ENCODE measurements at regions not wholly inside any gene's neighbourhood (a gene's known extent, or its start where the extent isn't known, plus 50 kb on each side); places are given as distances from the start of the nearest gene placed in this dataset.

DNA sequence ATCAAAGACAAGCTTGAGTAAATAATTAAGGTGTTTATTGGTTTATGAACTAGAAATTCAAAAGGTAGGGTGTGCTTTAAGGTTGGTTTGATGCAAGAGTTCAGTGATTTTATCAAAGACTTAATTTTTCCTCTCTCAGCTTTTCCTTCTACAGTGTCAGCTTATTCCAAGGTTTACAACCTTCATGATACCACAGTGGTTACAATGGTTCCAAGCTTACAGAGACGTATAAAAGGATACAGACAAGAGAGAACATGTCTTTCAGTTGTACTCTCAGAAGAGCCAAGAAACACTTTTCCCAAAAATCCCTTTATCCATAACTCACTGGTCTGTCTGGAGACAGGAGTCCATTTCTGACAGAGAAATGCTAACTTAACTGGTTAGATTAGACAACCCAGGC, 93.5 kb upstream of the LOC128125822 start (continued):
- TF ChIP-seq BACH2 (CRISPR knock-in tag; IDR thresholded peaks at IDR 0.05; ENCODE audit: borderline replicate concordance) (no peak), CSDC2 (CRISPR knock-in tag; IDR thresholded peaks at IDR 0.05) (no peak)

DNA sequence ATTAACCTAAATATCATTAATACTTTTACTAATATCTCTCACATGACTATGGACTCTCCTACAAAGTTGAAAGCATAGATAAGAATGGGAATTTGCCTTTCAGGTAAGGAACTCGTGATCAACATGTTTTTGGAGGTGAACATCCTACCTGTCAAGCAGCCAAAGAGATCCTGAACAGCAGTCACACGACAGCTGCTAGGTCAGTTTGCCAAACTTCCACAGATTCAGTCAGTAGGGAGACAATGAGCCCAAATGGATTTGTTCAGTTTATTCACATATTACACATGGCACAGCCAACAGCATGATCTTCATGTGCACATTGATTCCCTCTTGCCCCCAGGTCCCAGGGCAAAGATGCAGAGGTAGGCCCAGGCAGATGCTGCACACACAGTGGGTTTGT, 86.1 kb upstream of the LOC128125822 start:
- TF ChIP-seq RARB (CRISPR knock-in tag; IDR thresholded peaks at IDR 0.05), result no peak
- TF ChIP-seq TCF4 (CRISPR knock-in tag; IDR thresholded peaks at IDR 0.05; ENCODE audit: borderline replicate concordance), result no peak
- ATAC-seq, result no peak

DNA sequence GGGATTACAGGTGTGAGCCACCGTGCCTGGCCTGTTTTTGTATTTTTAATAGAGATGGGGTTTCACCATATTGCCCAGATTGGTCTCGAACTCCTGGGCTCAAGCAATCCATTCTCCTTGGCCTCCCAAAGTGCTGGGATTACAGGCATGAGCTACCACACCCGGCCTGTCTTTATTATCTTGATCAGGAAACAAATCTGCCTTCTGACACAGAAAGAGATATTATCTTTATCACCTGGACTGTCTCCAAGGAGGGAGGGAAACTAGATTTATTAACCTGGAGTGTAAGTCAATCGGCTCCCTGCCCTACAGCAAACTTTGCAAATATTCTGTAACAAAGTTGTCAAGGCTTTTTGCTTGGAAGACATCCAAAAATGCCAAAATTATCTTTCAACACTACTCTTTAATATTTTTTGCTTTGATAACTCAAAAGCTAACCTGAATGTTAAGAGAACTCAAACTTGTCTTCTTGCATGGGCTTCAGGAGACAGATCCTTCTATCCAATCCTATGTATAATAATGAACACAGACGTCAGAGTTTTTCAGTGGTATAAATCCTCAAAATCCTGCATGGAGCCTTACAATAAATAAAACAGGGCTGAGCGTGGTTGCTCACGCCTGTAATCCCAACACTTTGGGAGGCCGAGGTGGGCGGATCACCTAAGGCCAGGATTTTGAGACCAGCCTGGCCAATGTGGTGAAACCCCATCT, 85.0 kb upstream of the LOC128125822 start:
- ATAC-seq, result no peak
- TF ChIP-seq BACH2 (CRISPR knock-in tag; IDR thresholded peaks at IDR 0.05; ENCODE audit: borderline replicate concordance) (no peak), ZC3H10 (CRISPR knock-in tag; IDR thresholded peaks at IDR 0.05) (no peak), ZNF70 (CRISPR knock-in tag; IDR thresholded peaks at IDR 0.05) (no peak), CSDC2 (CRISPR knock-in tag; IDR thresholded peaks at IDR 0.05) (no peak), SNAI2 (CRISPR knock-in tag; IDR thresholded peaks at IDR 0.05) (no peak), RARB (CRISPR knock-in tag; IDR thresholded peaks at IDR 0.05) (no peak), PPARA (CRISPR knock-in tag; IDR thresholded peaks at IDR 0.05; ENCODE audit: borderline replicate concordance) (no peak), ZNF565 (CRISPR knock-in tag; conservative IDR thresholded peaks at IDR 0.05; ENCODE audit: low read depth) (no peak)
- TF ChIP-seq, protein P1, sequence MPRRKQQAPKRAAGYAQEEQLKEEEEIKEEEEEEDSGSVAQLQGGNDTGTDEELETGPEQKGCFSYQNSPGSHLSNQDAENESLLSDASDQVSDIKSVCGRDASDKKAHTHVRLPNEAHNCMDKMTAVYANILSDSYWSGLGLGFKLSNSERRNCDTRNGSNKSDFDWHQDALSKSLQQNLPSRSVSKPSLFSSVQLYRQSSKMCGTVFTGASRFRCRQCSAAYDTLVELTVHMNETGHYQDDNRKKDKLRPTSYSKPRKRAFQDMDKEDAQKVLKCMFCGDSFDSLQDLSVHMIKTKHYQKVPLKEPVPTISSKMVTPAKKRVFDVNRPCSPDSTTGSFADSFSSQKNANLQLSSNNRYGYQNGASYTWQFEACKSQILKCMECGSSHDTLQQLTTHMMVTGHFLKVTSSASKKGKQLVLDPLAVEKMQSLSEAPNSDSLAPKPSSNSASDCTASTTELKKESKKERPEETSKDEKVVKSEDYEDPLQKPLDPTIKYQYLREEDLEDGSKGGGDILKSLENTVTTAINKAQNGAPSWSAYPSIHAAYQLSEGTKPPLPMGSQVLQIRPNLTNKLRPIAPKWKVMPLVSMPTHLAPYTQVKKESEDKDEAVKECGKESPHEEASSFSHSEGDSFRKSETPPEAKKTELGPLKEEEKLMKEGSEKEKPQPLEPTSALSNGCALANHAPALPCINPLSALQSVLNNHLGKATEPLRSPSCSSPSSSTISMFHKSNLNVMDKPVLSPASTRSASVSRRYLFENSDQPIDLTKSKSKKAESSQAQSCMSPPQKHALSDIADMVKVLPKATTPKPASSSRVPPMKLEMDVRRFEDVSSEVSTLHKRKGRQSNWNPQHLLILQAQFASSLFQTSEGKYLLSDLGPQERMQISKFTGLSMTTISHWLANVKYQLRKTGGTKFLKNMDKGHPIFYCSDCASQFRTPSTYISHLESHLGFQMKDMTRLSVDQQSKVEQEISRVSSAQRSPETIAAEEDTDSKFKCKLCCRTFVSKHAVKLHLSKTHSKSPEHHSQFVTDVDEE (CRISPR knock-in tag; IDR thresholded peaks at IDR 0.05), result no peak
- TF ChIP-seq, protein P2, sequence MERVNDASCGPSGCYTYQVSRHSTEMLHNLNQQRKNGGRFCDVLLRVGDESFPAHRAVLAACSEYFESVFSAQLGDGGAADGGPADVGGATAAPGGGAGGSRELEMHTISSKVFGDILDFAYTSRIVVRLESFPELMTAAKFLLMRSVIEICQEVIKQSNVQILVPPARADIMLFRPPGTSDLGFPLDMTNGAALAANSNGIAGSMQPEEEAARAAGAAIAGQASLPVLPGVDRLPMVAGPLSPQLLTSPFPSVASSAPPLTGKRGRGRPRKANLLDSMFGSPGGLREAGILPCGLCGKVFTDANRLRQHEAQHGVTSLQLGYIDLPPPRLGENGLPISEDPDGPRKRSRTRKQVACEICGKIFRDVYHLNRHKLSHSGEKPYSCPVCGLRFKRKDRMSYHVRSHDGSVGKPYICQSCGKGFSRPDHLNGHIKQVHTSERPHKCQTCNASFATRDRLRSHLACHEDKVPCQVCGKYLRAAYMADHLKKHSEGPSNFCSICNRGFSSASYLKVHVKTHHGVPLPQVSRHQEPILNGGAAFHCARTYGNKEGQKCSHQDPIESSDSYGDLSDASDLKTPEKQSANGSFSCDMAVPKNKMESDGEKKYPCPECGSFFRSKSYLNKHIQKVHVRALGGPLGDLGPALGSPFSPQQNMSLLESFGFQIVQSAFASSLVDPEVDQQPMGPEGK (CRISPR knock-in tag; IDR thresholded peaks at IDR 0.05; ENCODE audit: borderline replicate concordance), result no peak
- TF ChIP-seq, protein P3, sequence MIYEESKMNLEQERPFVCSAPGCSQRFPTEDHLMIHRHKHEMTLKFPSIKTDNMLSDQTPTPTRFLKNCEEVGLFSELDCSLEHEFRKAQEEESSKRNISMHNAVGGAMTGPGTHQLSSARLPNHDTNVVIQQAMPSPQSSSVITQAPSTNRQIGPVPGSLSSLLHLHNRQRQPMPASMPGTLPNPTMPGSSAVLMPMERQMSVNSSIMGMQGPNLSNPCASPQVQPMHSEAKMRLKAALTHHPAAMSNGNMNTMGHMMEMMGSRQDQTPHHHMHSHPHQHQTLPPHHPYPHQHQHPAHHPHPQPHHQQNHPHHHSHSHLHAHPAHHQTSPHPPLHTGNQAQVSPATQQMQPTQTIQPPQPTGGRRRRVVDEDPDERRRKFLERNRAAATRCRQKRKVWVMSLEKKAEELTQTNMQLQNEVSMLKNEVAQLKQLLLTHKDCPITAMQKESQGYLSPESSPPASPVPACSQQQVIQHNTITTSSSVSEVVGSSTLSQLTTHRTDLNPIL (CRISPR knock-in tag; IDR thresholded peaks at IDR 0.05; ENCODE audit: low read depth), result no peak

- TF ChIP-seq ZNF8 (CRISPR knock-in tag; IDR thresholded peaks at IDR 0.05) (no peak), ESRRG (CRISPR knock-in tag; IDR thresholded peaks at IDR 0.05) (no peak), OSR1 (CRISPR knock-in tag; IDR thresholded peaks at IDR 0.05) (no peak), ZNF70 (CRISPR knock-in tag; IDR thresholded peaks at IDR 0.05) (no peak), GLIS3 (CRISPR knock-in tag; IDR thresholded peaks at IDR 0.05) (no peak), RARB (CRISPR knock-in tag; IDR thresholded peaks at IDR 0.05) (no peak), PPARA (CRISPR knock-in tag; IDR thresholded peaks at IDR 0.05; ENCODE audit: borderline replicate concordance) (no peak), TCF4 (CRISPR knock-in tag; IDR thresholded peaks at IDR 0.05; ENCODE audit: borderline replicate concordance) (no peak), ZFP30 (CRISPR knock-in tag; IDR thresholded peaks at IDR 0.05) (no peak), BACH2 (CRISPR knock-in tag; IDR thresholded peaks at IDR 0.05; ENCODE audit: borderline replicate concordance) (no peak), ZFP3 (CRISPR knock-in tag; IDR thresholded peaks at IDR 0.05) (no peak), ZNF565 (CRISPR knock-in tag; conservative IDR thresholded peaks at IDR 0.05; ENCODE audit: low read depth) (no peak), TOX (CRISPR knock-in tag; IDR thresholded peaks at IDR 0.05; ENCODE audit: borderline replicate concordance) (no peak), SNAI2 (CRISPR knock-in tag; IDR thresholded peaks at IDR 0.05) (no peak), CSDC2 (CRISPR knock-in tag; IDR thresholded peaks at IDR 0.05) (no peak), ZC3H10 (CRISPR knock-in tag; IDR thresholded peaks at IDR 0.05) (no peak)
- TF ChIP-seq, protein P4, sequence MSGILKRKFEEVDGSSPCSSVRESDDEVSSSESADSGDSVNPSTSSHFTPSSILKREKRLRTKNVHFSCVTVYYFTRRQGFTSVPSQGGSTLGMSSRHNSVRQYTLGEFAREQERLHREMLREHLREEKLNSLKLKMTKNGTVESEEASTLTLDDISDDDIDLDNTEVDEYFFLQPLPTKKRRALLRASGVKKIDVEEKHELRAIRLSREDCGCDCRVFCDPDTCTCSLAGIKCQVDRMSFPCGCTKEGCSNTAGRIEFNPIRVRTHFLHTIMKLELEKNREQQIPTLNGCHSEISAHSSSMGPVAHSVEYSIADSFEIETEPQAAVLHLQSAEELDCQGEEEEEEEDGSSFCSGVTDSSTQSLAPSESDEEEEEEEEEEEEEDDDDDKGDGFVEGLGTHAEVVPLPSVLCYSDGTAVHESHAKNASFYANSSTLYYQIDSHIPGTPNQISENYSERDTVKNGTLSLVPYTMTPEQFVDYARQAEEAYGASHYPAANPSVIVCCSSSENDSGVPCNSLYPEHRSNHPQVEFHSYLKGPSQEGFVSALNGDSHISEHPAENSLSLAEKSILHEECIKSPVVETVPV (CRISPR knock-in tag; IDR thresholded peaks at IDR 0.05), result no peak
- TF ChIP-seq, protein P5, sequence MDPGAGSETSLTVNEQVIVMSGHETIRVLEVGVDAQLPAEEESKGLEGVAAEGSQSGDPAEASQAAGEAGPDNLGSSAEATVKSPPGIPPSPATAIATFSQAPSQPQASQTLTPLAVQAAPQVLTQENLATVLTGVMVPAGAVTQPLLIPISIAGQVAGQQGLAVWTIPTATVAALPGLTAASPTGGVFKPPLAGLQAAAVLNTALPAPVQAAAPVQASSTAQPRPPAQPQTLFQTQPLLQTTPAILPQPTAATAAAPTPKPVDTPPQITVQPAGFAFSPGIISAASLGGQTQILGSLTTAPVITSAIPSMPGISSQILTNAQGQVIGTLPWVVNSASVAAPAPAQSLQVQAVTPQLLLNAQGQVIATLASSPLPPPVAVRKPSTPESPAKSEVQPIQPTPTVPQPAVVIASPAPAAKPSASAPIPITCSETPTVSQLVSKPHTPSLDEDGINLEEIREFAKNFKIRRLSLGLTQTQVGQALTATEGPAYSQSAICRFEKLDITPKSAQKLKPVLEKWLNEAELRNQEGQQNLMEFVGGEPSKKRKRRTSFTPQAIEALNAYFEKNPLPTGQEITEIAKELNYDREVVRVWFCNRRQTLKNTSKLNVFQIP (CRISPR knock-in tag; IDR thresholded peaks at IDR 0.05; ENCODE audit: borderline replicate concordance, low read depth), result no peak
- TF ChIP-seq, protein P2 (CRISPR knock-in tag; IDR thresholded peaks at IDR 0.05; ENCODE audit: borderline replicate concordance), result no peak
- TF ChIP-seq, protein P3 (CRISPR knock-in tag; IDR thresholded peaks at IDR 0.05; ENCODE audit: low read depth), result no peak
- ATAC-seq, result no peak
These were observed 81.2 kb upstream of the LOC128125822 start for GRCh38 chr6:63491119-63491518.
